ENCODE measurements at regions not wholly inside any gene's neighbourhood (a gene's known extent, or its start where the extent isn't known, plus 50 kb on each side); places are given as distances from the start of the nearest gene placed in this dataset.

- no peak overlapping the region for H3K4me3 ChIP-seq (ENCODE audit: low read depth, low read length)
- TF ChIP-seq CTCF (conservative IDR thresholded peaks at IDR 0.05; ENCODE audit: low read depth, low read length): no peak
- peak; percentile 26 for DNase-seq (ENCODE audit: low read depth)
Observed at GRCh38 chr12:28975564-28976340, 173.3 kb upstream of the FAR2 start.

GRCh38 chr12:28980436-28980835 lies 168.6 kb upstream of the FAR2 start:
- no peak overlapping the region for H3K4me3 ChIP-seq (ENCODE audit: low read depth, low read length)
- no peak for DNase-seq (ENCODE audit: low read depth)
- no peak for TF ChIP-seq CTCF (conservative IDR thresholded peaks at IDR 0.05; ENCODE audit: low read depth, low read length)

GRCh38 chr12:28987538-28988324 lies 161.3 kb upstream of the FAR2 start:
- TF ChIP-seq CTCF (conservative IDR thresholded peaks at IDR 0.05; ENCODE audit: low read depth, low read length): no peak
- peak; percentile 13 for DNase-seq (ENCODE audit: low read depth)
- H3K4me3 ChIP-seq (ENCODE audit: low read depth, low read length): no peak overlapping the region

GRCh38 chr12:28988325-28988704 lies 160.8 kb upstream of the FAR2 start:
- no peak for TF ChIP-seq CTCF (conservative IDR thresholded peaks at IDR 0.05; ENCODE audit: low read depth, low read length)
- no peak overlapping the region for H3K4me3 ChIP-seq (ENCODE audit: low read depth, low read length)
- no peak for DNase-seq (ENCODE audit: low read depth)

GRCh38 chr12:28991626-28992025 lies 157.5 kb upstream of the FAR2 start:
- H3K4me3 ChIP-seq (ENCODE audit: low read depth, low read length): no peak overlapping the region
- no peak for TF ChIP-seq CTCF (conservative IDR thresholded peaks at IDR 0.05; ENCODE audit: low read depth, low read length)
- no peak for DNase-seq (ENCODE audit: low read depth)

- no peak overlapping the region for H3K4me3 ChIP-seq (ENCODE audit: low read depth, low read length)
- no peak for DNase-seq (ENCODE audit: low read depth)
- TF ChIP-seq CTCF (conservative IDR thresholded peaks at IDR 0.05; ENCODE audit: low read depth, low read length): no peak
Observed at GRCh38 chr12:28993720-28994119, 155.4 kb upstream of the FAR2 start.

Data from choroid plexus epithelial cell (primary cell).